Activated CD8-positive, alpha-beta memory T cell treated with anti-CD3 and anti-CD28 coated beads for 24 hours (primary cell): ENCODE measurements at regions not wholly inside any gene's neighbourhood (a gene's known extent, or its start where the extent isn't known, plus 50 kb on each side); places are given as distances from the start of the nearest gene placed in this dataset.
A peak's percentile ranks its signal among the peaks of the same experiment; 100 is the strongest.
"Not testable (repeated sequence)": the region's sequence is repeated elsewhere in the genome, so short reads cannot be mapped to it uniquely, and the experiment has no call there.

Source experiments
- DNase-seq: peaks from one replicate; pipeline ENCODE4 v3.0.0-alpha.2; 2020

DNA sequence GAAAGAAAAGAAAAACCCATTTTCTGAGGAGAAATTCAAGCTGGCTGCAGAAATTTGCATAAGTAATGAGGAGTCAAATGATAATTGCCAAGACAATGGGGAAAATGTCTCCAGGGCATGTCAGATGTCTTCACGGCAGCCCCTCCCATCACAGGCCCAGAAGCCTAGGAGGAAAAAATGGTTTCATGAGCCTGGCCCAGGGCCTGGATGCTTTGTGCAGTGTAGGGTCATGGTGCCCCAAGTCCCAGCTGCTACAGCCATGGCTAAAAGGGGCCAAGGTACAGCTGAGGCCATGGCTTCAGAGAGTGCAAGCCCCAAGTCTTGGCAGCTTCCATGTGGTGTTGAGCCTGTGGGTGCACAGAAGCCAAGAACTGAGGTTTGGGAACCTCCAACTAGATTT is 283.9 kb upstream of the PREP start:
- DNase-seq = not testable (repeated sequence)

DNA sequence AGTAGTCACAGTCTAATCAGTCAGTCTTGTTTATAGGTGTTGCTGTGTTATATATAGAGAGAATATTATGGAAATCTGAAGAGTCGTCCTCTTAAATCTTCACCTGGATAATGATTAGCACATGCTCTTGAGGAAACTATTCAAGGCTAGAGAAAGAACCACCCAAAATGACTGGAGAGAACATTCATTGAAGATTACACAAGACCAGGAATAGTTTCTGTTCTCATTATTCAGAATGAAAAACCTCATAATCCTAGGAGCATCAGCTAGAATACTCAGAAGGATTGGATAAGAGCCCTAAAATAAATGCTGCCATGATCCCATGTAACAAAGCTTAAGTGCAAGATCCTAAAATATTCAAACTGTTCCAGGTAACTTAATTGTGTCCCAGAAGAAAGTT is 278.2 kb upstream of the PREP start:
- no peak for DNase-seq

DNA sequence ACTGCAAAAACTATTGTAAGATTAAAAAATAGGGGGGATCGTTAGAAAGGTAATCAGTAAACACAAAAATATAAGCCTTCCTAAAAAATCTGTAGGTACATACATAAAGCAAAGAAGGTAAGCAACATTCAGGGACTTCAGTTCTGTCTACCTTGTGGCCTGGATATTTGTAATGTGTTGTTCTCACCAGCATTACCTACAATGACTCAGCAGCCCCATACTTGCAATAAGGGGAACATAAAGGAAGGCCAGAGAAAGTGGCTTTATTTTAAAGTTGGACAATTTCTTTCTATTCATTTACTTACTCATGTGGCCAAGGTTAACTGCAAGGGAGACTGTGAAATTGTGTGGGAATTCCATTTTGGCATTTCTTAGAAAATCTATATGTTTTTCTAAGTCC is 277.2 kb upstream of the PREP start:
- DNase-seq = no peak

DNA sequence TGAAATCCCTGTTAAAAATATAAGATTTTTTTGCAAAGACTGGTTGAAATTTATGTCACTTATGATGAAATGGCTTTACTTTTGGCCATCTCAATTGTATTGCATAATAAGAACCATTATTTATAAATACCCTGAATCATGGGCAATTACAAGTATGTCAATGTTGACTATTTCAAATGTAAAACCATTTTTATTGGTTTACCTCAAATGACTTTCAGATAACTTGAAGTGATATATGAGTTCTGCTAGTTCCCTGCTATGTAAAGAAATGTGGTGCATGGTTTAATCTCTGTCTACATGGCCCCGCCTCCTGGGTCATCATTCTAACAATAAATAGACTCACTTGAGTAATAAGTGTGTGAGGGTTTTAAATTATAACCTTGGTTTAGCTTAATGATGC is 275.6 kb upstream of the PREP start:
- DNase-seq = no peak

DNA sequence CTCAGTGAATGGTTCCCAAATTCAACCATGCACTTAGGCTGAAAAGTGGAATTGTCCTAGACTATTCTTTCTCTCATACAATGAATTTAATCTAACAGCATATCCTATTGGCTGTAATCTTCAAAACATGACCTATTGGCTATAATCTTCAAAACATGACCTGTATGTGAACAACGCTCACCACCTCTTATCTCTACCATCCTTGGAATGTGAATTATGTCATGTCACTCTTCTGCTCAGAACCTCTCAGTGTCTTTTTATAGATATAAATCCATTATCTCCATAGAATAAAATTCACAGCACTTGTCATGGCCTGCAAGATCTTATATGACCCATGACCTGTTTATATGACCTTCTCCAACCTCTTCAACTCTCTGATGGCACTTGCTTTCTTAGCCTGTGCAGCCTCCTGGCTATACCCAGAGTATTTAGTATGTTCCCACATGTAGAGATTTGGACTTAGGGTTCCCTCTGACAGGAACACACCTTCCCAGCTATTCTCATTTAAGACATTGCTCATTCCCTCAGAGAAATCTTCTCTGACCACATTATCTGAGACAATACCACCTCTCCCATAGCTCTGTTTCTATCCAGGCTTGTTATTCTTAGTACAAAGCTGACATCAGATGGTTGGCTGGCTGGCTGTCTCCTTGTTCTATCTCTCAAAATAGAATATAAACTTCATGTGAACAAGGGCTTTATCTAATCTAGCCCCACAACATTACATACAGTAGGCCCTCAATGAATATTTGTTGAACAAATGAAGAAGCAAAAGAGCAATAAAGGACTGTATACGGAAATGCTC is 275.0 kb upstream of the PREP start:
- no peak for DNase-seq

DNA sequence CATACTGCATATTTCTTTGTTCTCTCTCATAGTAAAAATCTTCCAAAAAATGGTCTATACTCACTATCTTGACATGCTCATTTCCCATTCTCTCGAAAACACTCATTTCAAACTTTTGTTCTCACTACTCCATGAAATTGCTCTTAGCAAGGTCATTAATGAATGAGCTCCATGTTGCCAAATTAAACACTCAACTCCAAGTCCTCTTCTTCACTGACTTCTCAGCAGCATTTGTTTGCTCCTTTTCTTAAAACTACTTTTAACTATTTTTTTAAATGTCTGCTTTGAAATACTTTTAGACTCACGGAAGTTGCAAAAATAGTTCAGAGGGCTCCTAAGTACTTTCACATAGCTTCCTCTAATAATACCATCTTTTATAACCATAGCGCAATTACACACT is 274.0 kb upstream of the PREP start:
- no peak for DNase-seq

DNA sequence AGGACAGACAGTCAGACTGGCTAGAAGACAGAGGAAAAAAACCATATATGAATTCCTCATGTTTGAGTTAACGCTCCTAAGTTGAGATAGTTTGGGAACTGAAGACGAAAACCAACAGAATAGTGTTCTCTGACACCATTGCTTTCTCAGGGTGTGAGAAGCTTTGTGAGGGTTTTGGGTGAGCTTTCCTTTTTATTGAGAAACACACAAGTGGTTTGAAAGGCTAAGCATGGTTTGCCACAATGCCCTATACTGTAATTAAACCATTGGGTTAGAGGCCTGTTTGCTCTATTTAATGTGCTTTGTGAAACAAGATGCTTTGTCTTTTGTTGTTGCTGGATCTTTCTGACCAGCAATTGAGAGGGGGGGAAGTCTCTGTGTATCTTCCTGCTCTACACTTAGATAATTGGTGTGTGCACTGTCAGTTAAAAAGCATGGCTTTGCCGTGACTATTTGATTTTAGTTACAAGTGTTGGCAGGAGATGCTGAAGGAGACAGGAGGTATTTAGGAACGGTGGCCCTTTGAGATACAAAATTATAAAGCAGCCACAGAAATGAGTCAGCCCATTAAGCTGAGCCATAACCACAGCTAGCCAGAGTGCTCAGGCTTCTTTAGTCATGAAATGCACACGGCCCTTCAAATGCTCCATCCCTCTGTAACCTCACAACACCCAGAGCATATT is 273.0 kb upstream of the PREP start:
- DNase-seq = no peak

DNA sequence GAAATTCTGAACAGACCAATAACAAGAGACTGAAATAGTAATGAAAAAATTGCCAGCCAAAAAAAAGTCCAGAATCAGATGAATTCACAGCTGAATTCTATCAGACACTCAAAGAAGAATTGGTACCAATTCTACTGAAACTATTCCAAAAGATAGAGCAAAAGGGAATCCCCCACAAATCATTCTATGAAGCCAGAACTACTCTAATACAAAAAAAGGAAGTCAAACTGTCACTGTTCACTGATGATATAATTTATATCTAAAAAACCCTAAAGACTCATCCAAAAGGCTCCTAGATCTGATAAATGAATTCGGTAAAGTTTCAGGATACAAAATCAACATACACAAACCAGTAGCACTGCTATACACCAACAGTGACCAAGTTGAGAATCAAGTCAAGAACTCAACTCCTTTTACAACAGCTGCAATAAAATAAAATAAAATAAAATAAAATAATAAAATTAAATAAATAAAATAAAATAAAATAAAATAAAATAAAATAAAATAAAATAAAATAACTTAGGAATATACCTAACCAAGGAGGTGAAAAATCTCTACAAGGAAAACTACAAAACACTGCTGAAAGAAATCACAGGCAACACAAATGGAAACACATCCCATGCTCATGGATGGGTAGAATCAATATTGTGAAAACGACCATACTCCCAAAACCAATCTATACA is 270.1 kb upstream of the PREP start:
- not testable (repeated sequence) for DNase-seq

DNA sequence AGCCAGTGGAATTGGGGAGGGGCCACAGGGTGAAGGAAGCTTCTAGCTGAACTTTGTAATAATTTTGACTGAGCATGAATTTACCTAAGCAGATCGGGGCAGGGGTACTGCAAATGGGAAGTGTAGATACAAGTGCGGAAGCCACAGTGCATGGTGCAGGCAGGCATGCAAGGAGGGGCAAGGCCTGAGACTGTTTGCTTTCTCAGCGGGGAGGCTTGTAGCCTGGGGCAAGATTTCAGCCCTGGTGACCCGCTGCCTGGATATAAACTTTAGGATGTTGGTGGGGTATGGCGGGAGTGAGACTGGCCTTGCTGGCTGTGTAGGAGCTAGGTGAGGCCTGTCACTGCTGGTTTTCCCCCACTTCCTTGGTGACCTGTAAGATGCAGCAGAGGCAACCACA is 266.4 kb upstream of the PREP start:
- DNase-seq = no peak

DNA sequence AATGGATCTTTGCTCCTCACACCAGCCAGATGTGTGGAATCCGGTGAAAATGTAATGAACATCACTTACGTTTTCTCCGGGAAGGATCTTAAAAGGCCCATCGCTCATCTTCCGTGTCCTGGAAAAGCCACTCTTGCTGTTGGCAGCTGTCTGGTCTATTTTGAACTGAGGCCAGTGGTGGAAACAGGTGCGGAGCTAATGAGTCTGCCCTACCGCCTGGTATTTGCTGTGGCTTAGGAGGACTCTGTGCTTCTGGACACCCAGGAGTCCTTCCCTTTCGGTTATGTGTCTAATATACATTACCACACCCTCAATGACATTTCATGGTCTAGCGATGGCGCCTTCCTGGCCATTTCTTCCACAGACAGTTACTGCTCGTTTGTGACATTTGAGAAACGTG is 264.2 kb upstream of the PREP start:
- no peak for DNase-seq

DNA sequence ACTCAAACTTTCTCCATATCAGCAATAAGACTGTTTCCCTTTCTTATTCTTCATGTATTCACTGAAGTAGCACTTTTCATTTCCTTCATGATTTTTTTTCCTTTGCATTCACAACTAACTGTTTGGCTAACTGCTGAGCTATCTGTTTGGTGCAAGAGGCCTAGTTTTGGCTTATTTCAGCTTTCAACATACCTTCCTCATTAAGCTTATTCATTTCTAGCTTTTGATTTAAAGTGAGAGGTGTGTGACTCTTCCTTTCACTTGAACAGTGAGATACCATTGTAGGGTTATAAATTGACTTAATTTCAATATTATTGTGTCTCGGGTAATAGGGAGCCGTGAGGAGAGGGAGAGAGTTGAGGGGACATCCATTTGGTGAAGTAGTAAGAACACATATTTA is 262.0 kb upstream of the PREP start:
- no peak for DNase-seq

DNA sequence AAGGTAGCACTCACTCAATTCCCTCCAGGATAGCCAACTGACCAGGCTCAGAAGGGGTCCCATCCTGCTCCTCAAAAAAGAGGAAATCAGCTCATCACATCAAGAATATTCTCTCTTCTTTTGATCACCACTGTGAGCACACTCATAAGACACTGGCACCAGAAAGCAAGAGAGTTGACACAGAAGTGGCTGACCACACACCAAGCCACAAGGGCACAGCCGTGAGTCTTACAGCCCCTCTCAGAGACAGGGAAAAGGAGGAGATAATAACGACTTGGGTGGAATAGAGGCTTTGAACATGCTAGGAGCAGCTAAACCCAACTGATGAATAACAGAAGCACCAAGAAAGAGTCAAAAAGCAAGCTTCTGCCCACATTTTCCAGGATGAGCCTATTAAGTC is 249.1 kb upstream of the PREP start:
- no peak for DNase-seq

DNA sequence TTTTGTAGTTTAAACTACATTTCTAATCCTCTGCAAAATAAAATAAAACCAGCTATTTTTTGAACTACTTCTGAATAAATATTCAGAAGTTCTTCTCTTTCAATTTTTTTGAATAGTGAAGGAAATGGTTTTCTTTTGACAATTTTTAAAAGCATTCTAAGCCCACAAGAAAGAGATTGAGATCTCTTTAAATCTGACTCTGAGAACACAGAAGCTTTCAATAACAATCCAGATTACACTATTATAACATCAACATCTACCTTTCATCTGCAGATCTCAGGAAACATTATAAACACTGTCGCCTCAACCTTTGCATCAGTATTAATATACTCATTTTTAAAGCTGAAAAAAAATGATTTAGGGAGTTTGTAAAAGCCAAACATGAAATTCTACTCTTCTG is 247.5 kb upstream of the PREP start:
- no peak for DNase-seq

DNA sequence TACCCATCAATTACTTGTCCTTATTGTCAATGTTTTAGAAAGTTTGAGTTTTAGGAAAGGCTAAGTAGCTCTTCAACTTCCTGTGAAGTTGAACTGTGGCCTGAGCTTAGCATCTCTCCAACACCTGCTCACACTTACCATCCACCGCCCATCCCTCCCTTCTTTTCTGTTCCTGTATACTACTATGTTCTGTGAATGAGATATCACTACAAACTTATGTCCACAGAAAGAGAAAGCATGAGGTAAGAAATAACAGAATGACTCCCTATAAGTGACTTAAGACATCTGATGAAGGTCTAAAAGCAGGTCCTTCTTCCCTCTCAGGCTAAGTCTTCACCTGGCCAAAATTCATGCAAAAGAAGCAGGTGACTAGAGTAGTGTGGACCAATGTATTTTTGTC is 246.3 kb upstream of the PREP start:
- no peak for DNase-seq

DNA sequence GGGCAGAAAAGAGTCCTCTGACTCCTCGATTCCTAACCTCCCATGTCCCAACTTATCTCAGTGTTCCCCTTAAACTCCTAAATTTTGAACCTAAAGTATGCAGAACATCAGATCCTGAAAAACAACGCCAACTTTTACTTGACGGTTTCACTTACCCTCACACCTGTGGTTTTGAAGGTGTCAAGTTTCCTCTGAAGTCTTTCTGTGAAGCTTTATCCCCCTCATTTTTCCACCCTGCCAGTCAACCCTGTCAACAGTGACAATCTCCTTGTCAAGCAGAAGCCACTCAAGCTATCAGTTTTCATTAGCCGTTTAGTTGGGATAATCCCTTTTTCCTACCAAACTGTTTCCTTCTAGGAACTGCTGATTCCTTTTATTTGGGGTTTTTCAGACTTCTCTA is 245.4 kb upstream of the PREP start:
- DNase-seq = no peak

DNA sequence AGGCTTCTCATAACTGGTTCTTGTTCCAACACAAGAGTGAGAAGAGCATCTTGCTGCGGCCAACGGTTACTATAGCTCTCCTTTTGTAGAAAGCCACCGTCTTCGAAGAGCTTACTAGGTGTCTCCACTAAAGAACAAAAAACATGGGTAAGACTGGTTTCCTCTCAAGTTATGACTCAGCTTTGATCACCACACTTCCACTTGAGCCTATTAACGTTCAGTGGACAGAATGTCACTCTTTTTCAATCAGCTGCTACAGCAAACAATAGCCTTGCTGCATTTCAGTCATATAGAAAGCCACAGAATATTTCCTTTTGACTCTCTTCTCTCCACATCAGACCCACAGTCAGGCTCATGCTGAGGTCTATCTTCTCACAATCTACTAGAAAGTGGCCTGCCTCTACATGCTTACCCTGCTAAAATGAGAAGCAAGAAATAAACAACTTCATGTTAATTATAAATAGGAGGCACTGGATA is 243.5 kb upstream of the PREP start:
- no peak for DNase-seq

DNA sequence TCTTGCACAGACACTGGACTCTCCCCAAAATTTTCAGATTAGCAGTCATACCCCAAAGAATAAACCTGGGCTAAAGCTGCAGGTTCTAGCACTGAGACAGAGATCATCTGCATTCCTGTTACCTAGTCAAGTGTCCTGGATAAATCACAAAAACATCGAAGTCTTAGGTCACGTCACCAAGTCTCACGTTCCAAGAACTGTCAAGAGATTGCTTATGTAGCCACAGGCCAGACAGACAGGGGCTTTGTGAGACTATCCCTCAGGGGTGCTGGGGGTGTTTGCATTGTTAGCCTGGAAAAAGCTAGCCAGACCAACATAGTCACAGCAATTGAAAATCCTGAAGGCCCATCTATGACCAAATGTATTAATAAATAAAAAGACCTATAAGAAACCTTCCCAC is 243.1 kb upstream of the PREP start:
- DNase-seq = peak; percentile 65

DNA sequence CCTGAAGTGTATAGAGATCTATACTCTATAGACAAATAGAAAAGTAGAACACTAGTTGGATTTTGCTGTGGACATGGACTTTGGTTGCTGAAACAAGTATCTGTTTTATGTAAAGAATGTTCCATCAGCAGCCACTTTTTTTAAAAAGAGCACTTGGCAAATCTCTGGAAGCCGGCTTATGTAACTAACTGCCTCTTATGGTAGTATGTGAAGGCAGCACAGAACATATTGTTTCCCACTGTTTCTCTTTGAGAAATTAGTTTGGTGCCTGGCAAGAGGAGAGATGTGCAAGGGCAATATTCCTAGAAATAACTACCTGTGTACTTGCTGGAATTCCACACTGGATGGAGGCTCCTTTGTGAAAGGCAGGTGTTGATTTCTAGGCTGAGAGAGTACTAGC is 242.3 kb upstream of the PREP start:
- no peak for DNase-seq

DNA sequence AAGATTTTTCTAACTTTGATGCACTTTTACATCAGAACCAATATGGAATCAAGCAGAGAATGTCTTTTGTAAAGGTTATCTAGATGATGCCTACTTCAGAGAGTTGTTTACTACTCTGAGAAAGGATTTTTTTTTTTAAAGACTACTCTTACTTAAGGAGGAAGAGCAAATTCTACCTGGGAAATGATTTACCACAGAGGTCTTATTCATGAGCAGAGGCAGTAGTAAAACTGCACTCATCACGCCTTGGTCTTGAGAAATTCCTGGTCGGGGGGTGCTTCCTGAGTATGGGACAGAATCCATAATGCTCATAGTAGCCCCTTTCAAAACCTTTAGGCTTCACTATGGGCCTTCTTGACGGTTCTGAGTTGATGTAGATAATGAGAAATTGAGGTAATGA is 241.8 kb upstream of the PREP start:
- DNase-seq = no peak

DNA sequence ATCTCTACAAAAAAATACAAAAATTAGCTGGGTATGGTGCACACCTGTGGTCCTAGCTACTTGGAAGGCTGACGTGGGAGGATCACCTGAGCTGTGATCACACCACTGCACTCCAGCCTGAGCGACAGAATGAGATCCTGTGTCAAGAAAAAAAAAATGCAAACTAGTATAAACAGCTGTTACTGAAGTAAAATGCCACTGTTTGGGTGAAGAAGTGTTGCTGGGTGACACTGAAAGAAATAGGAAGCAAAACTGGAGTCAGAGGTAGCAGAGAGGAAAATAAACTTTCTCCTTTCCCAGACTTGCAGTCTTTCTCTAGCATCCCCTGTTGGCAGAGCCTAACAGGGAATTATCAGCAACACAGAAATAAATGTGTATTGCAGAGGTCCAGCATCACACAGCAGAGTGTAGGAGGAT is 241.2 kb upstream of the PREP start:
- DNase-seq = no peak

DNA sequence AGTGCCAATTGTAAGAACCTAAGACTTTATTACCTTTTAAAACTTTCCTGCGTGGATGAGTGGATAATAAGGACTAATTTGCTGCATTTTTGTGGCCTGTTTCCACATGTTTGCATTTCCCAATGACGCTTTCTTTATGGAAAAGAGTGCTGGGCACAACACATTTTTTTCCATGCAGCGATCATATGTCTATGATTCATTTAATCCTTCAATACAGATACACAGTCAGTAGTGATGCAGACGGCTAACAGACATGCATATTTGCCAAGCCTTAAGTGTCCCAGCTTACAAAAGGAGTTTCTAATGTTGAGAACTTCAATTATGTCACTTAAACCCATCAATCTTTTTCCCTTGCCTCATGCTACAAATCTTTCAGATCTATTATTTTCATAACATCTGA is 239.8 kb upstream of the PREP start:
- no peak for DNase-seq

DNA sequence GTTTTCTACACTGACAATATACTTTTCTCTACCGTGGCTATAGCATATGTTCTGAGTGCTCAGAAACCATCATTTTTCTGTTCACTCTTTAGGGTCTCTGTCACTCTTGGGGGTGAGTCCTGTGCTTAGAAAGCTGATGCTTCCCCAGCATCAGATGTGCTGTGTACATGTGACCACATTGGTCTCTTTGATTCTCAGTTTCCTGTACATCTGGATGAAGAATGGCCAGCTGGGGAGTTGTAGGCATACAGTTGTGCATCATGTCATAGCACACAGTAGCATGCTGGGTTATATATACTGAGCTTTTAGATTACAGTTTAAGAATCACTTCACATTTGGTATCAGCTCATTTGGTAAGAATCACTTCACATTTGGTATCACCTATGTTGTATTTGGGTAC is 238.6 kb upstream of the PREP start:
- no peak for DNase-seq

DNA sequence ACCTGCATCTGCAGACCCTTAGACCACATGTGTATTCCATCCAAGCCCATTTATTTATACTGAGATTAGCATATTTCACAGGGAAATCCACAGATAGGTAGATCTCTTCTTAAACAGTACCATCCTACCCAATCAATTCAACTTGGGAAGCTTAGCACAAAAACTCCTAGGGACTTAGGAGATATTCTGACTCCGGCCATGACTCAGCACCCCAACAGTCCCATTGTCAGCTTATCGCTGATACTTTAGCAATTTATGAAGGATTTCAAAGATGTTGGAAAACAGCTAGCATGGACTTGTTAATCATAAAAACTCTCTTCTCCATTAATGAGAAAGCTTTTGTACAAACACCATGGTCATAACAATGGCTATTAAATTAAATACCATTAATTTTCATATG is 236.2 kb upstream of the PREP start:
- DNase-seq = no peak

DNA sequence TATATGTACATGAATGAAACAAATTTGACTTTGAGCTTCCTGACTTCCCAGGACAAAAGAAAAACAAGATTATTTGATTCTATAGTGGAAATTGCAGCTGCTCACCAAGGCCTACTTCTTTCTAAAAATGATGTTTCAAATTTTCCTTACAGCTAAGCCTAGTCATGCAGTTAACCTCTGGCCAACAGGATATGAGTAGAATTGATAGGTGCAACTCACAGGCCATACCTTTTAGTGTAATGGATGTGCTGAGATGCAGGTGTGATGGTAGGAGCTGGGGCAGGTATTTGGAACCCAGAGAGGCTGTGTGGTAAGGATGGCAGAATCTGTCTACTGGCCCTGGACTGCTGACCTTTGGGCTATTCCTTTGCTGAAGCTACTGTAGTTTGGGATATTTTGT is 230.9 kb upstream of the PREP start:
- no peak for DNase-seq
